UCSD-AML1 (cell line): ENCODE measurements at regions not wholly inside any gene's neighbourhood (a gene's known extent, or its start where the extent isn't known, plus 50 kb on each side); places are given as distances from the start of the nearest gene placed in this dataset.

Experiments
- DNase-seq: peaks from one replicate; lab custom pipeline; 2025; ENCODE audit not compliant: unreplicated experiment; lab: John Stamatoyannopoulos, UW

DNA sequence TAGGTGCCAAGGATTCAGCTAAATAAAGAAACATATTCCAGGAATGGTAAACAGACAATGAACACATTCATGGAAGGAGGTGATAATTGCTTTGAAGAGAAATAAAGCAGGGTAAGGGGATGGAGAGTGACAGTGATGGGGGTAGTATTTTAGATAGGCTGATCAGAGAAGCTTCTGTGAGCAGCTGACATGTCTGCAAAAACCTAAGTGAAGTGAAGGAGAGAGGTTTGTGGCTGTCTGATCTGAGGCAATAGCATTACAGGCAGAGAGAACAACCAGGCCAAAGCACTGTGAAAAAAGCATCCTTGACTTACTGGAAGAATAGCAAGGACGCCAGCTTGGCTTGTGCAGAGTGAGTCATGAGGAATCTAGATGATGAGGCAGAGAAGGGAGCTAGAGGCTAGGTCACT, 271.9 kb upstream of the GATB start:
- DNase-seq: no peak

DNA sequence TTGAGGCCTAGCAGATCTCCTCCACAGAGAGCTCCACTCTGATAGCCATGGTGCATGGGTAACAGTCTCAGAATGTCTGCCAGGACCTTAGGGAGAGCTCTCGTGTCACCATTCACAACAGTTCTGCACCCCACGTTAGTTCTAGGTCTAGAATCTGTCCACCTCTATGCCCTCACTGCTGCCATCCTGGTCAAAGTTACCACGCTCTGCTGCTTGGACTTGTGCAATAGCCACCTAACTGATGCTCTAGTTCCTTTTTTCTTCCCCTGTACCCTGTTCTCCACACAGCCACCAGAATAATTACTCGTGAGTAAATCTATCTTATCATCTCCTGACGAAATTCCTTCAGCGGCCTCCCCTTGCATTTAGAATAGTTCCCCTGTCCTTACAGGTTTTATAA, 268.8 kb upstream of the GATB start:
- no peak for DNase-seq

DNA sequence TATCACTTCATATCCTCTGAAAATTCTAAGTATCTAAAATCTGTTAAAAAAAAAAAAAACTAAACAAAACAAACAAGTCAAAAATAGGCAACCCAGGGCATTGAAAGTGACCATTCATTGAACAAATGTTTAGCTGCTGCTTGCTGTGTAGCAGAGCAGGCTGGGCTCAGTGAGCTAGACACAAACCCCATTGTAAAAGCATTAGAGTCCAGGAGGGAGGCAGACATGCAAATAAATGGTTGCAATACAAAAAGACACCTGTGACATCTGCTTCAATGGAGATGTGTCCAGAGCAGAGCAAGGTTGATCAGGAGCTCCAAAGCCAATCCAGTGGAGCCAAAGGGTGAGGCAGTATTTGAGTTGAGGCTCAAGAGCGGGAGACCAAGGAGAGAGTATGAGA, 267.3 kb upstream of the GATB start:
- no peak for DNase-seq

DNA sequence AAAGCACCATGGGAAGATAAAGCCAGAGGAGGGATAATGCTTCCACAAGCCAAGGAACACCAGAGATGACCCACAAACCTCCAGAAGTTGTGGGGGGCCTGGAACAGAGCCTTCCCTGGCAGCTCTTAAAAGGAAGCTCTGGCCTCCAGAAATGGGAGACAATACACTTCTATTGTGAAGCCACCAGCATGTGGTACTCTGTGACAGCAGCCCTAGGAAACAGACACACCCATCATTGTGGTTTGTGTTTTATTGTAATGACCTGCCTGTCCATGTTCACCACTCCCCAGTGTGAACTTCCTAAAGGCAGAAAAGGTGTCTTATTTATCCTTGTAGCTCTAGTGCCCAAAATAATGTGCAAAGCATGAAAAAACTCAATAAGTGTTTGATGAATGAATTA, 264.1 kb upstream of the GATB start:
- DNase-seq: no peak

DNA sequence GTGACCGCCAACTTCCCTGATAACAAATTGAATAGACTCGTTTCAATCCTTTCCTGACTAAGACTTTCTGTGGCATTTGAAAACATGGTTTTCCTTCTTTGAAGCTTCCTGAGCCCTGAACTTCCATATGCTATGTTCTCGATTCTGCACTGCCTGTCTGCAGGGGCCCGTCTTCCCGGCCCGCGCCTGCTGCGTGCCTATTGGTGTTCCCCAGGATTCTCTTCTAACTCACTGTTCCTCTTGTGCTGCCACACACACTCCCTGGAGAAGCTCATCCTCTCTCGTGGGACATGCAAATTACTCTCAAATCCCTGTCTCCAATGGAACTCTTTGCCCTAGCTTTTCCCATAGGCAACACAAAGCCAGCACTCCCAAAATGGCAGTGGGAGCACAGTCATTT, 262.9 kb upstream of the GATB start:
- no peak for DNase-seq

DNA sequence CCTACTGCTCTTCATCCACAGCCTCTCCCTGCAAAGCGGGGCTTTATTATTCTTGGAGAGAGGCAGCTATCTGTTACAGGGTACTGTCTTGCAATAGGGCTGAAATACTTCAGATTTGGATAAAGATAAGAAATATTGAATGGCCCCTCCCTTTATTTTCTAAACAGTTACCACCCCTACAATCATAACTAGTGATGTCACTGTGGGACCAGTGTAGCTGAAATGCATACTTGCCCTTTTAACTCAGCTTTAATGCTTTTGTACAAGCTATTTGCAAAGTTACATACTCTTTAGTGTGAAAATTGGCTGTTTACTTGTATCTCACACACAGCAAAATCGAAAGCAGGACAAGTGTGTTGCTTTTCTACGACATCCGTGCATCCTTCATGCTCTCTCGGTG, 261.7 kb upstream of the GATB start:
- no peak for DNase-seq

DNA sequence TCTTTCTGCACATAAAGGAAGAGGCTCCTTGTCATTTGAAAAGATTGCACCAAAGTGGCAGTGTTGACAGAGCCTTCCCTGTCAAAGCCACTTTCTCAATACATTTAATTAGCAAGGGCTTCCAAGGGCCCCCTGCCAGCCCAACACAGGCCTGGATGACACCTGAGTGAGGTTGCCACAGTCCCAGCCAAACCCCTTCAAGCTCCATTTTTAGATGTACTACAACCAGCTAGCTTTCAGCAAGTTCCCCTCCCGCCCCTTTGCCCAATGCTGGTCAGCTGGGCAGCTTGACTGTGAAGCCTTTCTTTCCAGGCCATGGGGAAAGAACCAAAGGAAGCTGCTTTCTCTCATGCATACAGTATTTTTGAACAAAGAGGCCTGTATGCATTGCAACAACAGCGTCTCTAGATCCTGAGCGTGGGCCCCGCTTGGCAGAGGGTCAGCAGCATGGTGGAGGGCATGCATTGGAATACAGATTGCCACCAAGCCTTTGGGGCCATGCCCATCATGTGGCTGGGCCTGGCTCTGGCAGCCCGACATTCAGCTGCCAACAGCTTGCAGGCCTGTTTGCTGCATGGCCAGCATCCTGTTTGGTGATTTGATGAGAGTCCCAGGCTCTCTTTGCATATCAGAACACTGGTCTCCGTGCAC, 261.1 kb upstream of the GATB start:
- no peak for DNase-seq

DNA sequence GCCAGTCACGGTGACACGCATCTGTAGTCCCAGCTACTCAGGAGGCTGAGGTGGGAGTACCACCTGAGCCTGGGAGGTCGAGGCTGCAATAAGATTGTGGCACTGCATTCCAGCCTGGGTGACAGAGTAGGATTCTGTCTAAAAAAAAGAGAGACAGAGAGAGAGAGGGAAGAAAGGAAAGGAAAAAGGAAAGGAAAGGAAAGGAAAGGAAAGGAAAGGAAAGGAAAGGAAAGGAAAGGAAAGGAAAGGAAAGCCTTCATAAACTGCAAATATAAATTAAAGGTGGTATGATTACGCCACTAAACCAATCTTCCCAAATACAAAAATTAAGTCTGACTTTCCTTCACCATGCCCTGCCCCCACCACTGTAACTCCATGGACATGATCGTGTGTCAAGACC, 259.3 kb upstream of the GATB start:
- DNase-seq: no peak

DNA sequence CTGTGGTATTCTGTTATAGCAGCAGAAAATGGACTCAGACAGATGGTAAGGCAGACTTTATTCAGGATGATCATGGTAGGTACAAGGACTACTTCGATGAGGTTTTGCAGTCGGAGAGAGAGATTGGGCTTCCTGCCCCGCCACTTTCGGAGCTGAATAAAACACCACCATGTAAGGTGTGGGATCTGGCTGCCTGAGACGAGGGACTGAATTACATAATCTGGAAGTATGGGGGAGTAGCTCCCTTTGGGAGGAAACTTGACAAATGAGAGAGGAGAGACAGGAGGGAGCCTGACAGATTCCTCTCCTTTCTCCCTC, 255.5 kb upstream of the GATB start:
- DNase-seq: no peak

DNA sequence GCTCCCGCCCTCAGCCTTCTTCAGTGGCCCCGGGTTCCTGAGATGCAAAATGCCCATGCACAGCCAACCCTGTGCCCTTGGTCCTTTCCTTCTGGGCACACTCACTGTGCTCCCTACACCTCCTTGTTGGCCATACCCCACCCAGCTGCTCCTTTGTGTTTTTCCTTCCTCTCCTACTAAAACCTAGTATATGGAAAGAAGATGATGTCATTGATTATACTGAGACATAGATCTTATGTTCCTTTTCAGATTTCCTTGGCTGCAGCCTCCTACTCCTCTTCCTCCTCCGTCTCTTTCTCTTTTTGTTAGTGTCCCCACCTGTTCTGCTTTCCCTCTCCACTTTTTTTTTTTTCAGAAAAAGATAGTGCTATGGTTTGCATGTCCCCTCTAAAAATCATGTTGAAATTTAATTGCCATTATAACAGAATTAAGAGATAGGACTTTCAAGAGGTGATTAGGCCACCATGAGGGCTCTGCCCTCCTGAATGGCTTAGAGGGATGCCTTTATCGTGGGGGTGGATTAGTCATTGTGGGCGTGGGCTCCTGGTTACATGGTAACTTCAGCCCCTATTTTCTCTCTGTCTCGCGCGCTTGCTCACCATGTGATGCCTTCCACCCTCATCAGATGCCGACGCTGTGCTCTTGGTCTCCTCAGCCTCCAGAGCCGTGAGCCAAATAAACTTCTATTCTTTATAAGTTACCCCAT, 254.9 kb upstream of the GATB start:
- DNase-seq: no peak

DNA sequence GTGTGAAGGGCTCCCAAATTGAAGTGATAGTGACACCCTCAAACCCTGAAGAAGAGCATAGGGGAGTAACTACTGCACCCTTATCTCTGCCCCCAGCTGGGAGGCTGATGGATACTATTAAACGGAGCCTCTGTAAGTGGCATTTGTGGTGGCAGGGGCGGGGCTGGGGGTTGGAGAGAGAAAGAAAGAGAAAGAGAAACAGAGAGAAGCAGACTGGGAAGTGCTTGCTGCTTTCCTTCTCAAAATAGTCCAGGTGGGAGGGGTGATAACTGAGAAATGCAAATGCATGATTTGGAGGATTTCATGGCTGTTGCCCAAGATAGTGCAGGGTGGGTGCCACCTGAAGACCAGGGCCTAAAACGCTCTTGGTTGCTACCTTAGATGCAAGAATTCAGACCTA, 253.5 kb upstream of the GATB start:
- no peak for DNase-seq

DNA sequence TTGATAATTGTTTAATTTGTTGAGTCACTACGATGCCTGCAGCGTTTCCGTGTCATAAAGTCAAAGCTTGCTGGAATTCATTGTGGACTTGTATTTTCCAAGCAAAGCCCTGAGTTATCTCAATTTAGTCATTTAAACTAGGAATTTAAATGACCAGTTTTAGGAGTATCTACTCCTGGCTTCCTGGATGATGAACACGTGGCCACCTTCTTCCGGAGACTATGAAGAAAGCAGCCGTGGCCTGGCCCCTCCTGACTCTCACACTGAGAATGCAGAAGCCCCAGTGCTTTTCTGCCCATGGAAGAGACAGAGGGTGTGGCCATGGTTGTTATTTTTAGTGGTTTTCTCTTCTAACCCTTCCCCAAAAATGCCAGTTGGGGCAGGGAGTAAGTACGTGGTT, 250.7 kb upstream of the GATB start:
- no peak for DNase-seq

DNA sequence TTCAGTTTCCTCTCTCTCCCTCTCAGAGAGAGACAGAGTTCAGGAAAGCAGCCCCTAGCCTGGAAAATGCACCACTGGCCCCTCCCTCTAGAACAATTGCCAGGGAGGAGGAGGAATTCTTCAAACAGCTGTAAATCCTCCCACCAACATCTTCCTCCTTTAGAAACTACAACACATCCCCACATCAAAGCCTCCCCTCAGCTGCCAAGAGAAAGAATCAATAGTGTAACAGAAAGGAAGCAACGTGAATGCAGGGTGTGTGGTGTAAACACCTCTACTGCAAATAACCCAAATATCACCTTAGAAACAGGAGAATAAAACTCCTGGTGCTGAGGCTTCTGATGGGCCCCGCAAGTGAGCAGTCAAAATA, 249.9 kb upstream of the GATB start:
- no peak for DNase-seq

DNA sequence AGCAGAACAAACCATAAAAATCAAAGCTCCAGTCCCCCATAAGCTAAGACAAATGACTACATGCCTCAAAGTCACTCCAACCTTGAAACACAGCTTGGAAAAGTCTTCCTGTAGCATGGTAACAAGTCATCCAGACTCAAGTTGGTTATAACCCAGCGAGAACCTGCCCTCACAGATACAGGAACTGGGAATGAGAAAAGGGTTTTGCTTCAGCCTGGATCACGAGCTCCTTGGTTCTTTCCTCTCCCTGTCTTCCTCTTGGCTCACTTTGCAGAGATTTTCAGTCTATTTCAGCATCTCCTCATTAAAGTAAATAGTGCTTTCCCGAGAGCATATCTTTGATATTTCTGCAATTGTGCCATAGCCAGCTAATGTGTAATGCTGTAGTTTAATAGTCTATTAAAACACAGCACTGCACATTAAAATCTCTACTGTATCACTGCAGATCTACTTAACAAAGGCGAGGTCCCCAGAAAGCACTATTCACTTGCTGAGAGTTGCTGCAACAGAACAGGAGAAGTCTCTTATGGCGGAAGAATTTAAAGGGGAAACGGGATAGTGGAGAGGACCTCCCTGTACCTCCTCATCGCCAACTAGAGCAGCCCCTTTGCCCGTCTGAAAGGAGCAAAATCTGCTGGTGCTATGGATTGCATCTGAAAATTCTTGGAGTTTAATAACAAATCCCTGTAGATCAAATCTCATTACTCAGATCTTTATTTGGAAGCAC, 249.3 kb upstream of the GATB start:
- no peak for DNase-seq

DNA sequence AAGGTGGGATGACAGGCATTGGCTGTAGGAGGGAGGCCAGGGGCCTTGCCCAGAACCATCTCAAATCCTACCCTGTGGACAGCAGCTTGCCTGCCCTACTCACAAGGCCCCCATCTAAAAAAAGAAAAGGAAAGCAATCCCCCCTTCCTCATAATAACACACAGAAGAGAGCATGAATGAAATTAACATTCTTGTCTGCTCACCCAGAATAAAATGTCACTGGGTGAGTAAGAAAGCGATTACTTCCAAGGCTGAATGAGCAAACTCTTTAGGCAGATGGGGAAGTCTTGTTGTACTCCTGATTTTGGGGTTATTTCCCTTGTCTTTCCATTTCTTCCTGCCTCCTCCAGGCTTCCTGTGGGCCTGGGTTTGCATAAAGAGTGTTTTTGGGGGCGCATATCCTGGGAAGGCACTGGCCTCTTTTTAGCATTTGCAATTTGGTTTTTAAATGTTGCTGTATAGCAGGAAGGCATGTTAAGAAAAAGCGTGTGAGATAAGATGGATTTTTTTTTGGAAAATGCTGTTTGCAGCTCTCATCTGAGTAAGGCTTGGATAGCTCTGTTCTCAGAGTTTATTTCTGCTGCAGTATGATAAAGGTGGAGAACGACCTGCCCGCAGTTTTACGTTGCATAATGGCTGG, 248.3 kb upstream of the GATB start:
- no peak for DNase-seq

DNA sequence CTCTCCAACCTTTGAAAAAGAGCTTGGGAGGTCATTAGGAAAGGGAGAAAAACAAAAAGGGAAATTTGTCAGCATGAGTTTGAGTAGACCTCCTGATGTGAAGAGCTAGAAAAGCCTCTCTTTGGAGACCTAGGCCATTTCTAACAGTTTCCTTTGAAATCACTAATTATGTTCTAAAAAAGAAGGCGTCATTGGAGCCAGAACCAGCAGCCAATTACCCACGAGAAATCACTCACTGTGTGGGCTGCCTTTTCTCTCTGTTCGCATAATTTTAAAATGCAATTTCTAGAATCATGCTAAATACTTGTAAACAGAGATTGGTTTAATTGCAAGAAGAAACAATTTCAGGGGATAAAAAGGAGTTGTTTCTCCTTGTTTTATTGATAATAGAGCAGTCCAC, 246.3 kb upstream of the GATB start:
- DNase-seq: no peak

DNA sequence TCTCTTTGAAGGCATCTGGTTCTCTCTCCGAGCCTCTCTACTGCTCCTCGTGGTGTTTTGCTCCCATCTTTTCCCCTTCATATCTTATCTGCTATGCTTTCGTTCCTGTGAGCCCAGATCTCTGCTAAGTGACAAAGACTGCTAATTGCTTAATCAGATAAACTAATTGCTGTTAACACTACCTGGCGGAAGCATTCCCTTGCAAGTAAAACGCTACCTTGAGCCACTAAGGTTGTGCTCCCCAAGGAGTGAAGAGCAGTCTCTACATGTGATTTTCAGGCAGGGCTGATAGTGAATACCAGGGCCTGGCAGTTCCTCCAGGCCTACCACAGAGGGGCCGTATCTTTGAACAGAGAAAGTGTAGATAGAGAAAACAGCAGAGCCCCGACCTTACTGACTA, 244.0 kb upstream of the GATB start:
- DNase-seq: no peak

DNA sequence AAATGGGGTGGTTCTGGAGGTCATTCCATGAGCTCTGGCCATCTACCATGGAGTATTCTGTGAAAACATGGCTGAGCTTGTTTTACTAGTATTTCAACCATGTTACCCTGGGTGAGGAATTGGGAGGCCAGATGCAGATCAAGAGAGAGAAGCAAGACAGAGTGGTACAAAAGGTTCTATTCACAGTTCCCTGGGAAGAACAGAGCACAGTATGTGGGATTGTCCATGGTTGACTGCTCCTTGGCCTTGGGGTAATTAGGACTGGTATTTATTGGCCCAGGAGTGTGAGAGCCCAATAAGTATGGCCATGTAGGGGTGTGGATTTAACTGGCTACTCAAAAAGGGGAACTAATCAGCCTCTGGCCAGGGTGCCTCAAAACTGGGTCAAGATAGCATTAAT, 239.7 kb upstream of the GATB start:
- DNase-seq: no peak

DNA sequence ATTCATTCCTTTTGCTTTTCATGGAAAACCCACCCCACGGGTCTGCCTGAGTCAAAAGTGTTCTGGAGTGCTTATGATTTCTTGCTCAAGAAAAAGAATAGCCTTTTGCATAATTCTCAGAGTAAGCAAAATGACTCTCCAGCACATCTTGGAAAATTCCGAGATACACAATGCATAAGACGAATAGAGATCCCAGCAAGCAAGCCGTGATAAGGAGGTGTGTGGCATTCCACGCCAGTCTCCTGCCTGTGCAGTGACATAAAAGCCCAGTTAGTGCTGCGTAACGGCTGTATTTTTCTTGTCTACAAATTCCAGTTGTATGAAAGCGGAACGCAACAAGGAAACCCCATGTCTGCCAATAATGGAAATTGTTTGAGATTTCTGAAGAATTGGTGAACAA, 237.9 kb upstream of the GATB start:
- no peak for DNase-seq

DNA sequence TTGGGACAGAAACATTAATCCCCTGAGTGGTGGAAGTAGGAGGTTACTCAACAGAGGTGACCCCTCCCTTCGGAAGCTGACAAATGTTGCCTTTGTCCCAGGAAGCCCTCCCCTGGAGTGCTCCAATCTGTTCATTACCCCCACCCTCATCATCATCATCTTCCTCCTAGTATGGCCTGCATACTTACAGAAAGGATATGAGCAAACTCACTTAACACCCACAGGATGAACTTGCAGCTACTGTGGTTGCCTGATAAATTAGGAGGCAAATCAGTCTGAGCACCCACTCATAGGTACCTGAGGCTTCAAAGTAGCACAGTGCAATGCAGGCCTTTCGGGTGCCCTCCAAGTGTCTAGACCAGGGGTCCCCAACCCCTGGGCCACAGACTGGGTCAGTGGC, 236.7 kb upstream of the GATB start:
- DNase-seq: no peak

DNA sequence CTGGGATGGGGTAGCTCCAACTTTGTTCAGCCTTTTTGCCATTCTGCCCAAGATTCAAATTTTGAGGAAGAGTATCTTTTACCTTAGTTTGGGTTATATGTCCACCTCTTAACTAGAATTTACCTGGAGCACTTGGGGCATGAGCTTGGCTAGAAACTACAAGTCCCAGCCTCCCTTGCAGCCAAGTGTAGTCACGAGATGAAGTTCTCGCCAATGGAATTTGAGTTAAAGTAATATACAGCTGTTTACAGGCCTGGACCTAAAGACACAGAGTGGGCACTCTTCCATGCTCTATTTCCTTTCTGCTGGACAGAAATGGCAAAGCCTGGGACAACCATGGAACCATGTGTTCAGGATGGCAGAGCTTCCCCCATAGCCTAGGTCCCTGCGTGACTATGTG, 233.6 kb upstream of the GATB start:
- DNase-seq: no peak

DNA sequence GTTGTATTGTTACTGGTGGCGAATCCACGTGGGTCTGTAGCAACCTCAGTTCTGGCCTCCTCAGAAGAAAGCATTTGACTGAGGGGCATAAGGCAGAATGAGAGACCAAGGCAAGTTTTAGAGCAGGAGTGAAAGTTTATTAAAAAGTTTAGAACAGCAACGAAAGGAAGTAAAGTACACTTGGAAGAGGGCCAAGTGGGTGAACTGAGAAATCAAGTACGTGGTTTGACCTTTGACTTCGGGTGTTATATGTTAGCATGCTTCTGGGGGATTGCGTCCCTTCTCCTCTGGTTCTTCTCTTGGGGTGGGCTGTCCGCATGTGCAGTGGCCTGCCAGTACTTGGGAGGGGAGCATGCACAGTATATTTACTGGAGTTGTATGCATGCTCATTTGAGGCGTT, 232.7 kb upstream of the GATB start:
- DNase-seq: no peak
